HG03139 (cell line): ENCODE measurements at regions not wholly inside any gene's neighbourhood (a gene's known extent, or its start where the extent isn't known, plus 50 kb on each side); places are given as distances from the start of the nearest gene placed in this dataset.

Experiments used
- ATAC-seq: cut with Tn5 transposase; IDR thresholded peaks from one replicate; pipeline ENCODE4 v1.9.1; 2021; ENCODE audit not compliant: unreplicated experiment

GRCh38 chr7:32200646-32201045 lies 130.4 kb upstream of the PDE1C start:
- no peak for ATAC-seq

DNA sequence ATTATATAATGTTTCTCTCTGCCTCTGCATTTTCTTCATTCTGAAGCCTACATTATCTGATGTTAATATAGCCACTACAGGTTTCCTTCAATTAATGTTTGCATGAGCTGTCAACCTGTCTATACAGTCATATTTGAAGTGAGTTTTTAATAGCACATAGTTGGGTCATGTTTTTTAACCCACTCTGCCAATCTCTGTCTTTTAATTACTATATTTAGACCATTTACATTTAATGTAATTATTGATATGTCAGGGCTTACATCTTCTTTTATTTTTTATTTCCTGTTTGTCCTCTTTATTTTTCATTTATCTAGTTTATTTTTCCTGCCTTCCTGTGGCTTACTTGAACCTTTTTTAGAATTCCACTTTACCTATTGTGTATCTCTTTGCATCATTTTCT lies 124.3 kb upstream of the PDE1C start:
- ATAC-seq: no peak

GRCh38 chr7:32191305-32191704 lies 121.1 kb upstream of the PDE1C start:
- ATAC-seq: no peak

DNA sequence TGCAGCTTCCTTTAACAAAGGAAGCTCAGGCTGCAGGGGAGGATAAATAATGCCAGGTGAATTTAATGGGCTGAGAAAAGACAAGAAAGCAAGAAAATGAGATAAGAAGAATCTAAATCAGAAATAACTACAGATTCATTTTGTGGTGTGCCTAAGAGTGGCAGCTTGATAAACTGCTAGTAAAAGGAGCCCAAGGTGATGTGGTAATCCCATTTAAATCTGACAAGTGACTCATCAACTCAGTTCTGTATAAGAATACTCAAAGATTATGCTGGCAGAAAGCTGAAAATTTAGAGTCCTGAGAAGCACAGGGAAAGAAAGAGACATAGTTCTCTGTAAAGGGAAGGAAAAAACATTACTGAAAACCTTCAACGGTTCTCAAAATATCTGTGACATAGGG lies 109.4 kb upstream of the PDE1C start:
- no peak for ATAC-seq

- no peak for ATAC-seq
Measured at GRCh38 chr7:32178677-32179366, 108.6 kb upstream of the PDE1C start.

GRCh38 chr7:32177232-32177631 lies 107.0 kb upstream of the PDE1C start:
- no peak for ATAC-seq

DNA sequence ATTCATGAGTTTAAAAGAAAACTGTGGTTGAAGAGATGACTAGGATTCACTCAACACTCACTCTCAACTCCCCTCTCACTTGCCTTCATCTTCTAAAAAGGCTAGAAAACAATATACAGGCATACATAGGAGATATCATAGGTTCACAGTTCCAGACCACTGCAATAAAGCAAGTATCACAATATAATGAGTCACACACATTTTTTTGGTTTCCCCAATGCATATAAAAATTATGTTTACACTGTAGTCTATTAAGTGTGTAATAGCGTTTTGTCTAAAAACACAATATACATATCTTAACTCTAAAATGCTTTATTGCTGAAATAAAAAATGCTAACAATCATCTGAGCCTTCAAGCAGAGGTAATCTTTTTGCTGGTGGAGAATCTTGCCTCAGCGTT lies 104.9 kb upstream of the PDE1C start:
- ATAC-seq: no peak

- ATAC-seq: no peak
Measured at GRCh38 chr7:32171248-32171647, 101.0 kb upstream of the PDE1C start.

GRCh38 chr7:32170838-32171237 lies 100.6 kb upstream of the PDE1C start:
- no peak for ATAC-seq

- ATAC-seq: no peak
Measured at GRCh38 chr7:32169228-32169627, 99.0 kb upstream of the PDE1C start.

DNA sequence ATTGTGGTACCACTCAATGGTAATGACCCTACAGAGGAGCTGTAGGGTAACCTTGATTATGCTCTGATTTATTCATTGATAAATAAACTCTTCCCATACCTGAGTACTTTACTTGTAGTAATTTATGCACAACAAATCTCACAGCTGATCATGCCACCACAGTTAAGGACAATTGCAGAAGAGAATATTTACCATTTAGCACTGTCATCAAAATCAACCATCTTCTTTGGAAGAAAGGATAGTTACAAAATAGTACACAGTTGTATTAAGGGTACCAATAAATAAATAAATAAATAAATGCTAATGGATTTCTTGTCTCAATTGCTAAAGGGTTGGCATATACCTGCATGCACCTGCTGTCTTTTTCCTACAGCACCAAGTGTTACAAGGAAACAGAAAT lies 97.6 kb upstream of the PDE1C start:
- no peak for ATAC-seq

GRCh38 chr7:32167256-32167655 lies 97.0 kb upstream of the PDE1C start:
- no peak for ATAC-seq

- ATAC-seq: no peak
Measured at GRCh38 chr7:32164341-32164996, 94.3 kb upstream of the PDE1C start.

DNA sequence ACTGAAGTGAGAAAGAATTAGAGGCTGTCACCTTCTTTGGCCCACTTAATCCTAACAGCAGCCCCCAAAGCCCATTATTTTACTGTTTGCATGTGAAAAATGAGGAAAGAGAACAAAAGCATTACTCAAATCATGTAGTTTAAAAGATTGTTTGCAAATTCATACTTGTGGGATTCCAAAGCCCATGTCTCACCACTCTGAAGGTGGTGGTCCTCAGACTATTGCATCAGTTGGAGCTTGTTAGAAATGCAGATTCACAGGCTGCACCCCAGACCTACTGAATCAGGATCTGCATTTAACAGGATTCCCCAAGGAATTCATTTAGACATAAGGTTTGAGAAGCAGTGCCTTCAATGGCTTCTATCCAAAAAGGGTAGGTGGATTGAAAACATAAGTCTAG lies 93.7 kb upstream of the PDE1C start:
- no peak for ATAC-seq

GRCh38 chr7:32163141-32163806 lies 93.1 kb upstream of the PDE1C start:
- ATAC-seq: no peak

DNA sequence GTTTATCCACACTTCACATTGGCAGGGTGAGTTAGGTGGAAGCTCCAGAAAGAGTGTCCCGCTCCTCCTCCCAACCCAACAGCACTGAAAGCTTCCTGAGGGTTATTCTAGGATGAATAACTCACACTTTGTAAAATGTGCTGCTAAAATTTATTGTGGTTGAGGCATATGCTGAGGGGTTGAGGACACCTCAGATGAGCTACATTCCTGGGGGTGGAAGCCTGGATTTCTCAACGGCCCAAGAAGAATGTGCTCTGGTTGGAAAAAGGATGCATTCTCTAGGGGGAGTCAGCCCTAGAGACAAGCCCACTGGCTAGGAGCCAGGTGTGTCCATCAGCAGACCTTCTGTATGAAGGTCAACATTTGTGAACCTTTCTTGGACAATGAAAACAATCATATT lies 91.5 kb upstream of the PDE1C start:
- ATAC-seq: no peak

DNA sequence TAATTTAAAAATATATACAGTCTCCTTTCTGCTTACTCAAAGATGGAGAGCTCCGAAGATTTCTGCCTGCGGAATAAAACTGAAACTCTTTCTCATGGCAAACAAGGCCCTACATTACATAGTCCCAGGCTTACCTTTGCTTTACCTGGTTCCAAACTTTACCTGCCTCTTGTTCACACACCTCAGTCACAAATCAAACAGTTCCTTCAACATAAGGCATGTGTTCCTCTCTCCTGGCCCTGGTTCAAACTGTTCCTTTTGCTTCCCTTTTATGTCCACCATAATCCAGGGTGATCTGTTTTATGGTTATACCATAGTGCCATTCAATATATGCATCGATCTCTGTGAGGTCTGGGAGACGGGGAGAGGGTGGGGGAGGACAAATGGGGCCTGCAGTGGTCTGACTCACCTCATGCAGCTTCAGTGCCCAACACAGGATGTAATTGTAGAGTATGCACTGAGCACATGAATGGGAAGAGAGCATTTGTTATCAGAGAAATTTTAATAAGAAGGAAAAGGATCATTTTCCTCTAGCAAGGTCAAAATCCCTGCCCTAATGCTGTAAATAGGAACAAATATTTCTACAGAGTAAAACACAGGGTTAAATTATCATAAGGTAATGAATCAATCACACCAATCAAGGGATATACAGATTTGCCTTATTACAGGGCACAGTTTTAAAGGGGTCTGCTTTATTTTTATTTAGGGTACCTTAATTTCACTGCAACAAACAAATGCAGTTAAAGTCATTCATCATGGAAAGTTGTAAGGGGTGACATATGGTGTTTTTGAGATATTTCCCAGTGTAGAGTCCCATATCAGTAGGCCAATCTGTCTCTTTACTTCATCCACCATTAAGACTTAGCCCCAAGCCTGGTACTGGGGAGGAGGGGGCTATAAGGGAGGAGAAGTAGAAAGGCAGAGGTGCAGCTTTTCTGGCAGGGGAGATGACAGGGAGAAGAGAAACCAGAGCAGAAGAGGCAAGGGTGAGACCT lies 88.8 kb upstream of the PDE1C start:
- no peak for ATAC-seq

DNA sequence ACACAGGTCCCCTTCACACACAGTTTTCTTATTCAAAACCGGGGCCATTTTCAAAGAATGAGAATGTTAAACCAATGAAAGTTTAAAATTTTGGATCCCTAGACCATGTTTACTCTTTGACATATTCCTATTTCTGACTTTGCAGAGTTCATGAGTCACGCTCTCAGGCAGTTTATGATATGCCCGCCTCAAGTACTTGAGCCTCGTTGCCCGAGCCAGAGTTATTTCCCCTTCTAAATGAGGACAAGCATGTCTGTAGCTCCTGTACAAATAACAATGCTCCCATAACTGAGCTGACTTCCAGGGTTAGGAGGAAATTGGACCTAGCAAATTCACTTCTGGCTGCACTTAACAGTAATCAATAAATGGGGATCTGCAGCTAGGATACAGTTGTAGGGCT lies 87.9 kb upstream of the PDE1C start:
- no peak for ATAC-seq

DNA sequence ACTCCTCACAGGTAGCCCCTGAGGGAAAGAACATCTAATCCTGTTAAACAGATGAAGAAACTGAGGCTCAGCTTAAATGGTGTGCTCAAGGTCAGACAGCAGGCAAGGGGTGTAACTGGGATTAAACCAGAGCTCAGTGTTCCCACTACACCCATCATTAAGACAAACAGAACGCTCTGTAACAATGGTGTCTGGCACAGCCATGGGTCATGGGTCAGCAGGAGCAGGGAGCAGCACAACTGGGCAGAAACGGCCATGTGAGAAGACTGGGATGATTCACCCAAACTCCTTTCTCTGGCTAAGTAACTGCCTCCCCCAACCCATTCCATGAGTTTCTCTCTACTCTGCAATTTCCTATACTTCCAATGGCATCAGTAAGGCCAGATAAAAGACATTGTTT lies 85.5 kb upstream of the PDE1C start:
- no peak for ATAC-seq

- no peak for ATAC-seq
Measured at GRCh38 chr7:32154797-32155196, 84.6 kb upstream of the PDE1C start.

DNA sequence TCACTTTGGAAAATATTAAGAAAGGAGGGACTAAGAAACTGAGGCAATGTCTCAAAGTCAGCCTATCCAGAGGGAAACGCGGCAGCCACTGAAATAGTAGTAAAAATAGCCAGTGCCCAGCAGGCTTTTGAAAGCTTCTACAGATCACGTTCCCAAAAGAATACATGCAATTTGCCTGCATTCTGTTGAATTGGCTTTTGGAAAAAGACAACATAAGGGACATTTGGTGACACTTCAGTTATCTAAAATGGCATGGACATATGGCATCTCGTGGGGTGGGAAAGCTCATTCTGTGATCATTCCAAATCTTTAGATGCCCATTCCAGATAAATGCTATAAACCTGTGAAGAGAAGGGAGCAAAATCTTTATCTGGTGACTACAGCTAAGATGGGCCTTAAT lies 82.8 kb upstream of the PDE1C start:
- no peak for ATAC-seq
